GM23338 (cell line): ENCODE measurements at regions not wholly inside any gene's neighbourhood (a gene's known extent, or its start where the extent isn't known, plus 50 kb on each side); places are given as distances from the start of the nearest gene placed in this dataset.

Experiments used
- EZH2phosphoT487 ChIP-seq: fragments of 200-600 bp; sonication (generic); IDR thresholded peaks from one replicate; pipeline ENCODE4 v1.8.1; 2018; ENCODE audit warnings: antibody characterized with exemption; ENCODE audit not compliant: unreplicated experiment
- JUNB ChIP-seq: IDR thresholded peaks from one replicate; pipeline ENCODE4 v1.6.1; 2016; ENCODE audit warnings: antibody characterized with exemption; ENCODE audit not compliant: unreplicated experiment
- POLR2AphosphoS5 ChIP-seq: IDR thresholded peaks from 2 replicates; pipeline ENCODE4 v1.6.1; 2016; ENCODE audit warnings: antibody characterized with exemption, low read depth
- STAT1 ChIP-seq: IDR thresholded peaks from one replicate; pipeline ENCODE4 v1.6.1; 2016; ENCODE audit warnings: antibody characterized with exemption; ENCODE audit not compliant: unreplicated experiment
- TF ChIP-seq, protein P1 (sequence below), 2 experiments: fragments of 200-600 bp in 1 of 2; sonication (generic) in 1 of 2; conservative IDR thresholded peaks; 2 replicates each; pipeline versions ENCODE4 v1.5.1 to v1.6.1; 2016 to 2017; ENCODE audit warnings: antibody characterized with exemption in 2 of 2, low read depth in 2 of 2, mild to moderate bottlenecking in 2 of 2, moderate library complexity in 1 of 2
- TF ChIP-seq, protein P2 (sequence below): IDR thresholded peaks from one replicate; pipeline ENCODE4 v1.6.1; 2018; ENCODE audit warnings: antibody characterized with exemption; ENCODE audit not compliant: unreplicated experiment

- TF ChIP-seq POLR2AphosphoS5: no peak
- TF ChIP-seq, protein P1, sequence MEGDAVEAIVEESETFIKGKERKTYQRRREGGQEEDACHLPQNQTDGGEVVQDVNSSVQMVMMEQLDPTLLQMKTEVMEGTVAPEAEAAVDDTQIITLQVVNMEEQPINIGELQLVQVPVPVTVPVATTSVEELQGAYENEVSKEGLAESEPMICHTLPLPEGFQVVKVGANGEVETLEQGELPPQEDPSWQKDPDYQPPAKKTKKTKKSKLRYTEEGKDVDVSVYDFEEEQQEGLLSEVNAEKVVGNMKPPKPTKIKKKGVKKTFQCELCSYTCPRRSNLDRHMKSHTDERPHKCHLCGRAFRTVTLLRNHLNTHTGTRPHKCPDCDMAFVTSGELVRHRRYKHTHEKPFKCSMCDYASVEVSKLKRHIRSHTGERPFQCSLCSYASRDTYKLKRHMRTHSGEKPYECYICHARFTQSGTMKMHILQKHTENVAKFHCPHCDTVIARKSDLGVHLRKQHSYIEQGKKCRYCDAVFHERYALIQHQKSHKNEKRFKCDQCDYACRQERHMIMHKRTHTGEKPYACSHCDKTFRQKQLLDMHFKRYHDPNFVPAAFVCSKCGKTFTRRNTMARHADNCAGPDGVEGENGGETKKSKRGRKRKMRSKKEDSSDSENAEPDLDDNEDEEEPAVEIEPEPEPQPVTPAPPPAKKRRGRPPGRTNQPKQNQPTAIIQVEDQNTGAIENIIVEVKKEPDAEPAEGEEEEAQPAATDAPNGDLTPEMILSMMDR (conservative IDR thresholded peaks at IDR 0.05; ENCODE audit: low read depth in 2 of 2): no peak
- TF ChIP-seq EZH2phosphoT487: no peak
- TF ChIP-seq STAT1: no peak
- TF ChIP-seq, protein P2, sequence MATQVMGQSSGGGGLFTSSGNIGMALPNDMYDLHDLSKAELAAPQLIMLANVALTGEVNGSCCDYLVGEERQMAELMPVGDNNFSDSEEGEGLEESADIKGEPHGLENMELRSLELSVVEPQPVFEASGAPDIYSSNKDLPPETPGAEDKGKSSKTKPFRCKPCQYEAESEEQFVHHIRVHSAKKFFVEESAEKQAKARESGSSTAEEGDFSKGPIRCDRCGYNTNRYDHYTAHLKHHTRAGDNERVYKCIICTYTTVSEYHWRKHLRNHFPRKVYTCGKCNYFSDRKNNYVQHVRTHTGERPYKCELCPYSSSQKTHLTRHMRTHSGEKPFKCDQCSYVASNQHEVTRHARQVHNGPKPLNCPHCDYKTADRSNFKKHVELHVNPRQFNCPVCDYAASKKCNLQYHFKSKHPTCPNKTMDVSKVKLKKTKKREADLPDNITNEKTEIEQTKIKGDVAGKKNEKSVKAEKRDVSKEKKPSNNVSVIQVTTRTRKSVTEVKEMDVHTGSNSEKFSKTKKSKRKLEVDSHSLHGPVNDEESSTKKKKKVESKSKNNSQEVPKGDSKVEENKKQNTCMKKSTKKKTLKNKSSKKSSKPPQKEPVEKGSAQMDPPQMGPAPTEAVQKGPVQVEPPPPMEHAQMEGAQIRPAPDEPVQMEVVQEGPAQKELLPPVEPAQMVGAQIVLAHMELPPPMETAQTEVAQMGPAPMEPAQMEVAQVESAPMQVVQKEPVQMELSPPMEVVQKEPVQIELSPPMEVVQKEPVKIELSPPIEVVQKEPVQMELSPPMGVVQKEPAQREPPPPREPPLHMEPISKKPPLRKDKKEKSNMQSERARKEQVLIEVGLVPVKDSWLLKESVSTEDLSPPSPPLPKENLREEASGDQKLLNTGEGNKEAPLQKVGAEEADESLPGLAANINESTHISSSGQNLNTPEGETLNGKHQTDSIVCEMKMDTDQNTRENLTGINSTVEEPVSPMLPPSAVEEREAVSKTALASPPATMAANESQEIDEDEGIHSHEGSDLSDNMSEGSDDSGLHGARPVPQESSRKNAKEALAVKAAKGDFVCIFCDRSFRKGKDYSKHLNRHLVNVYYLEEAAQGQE: no peak
- TF ChIP-seq JUNB: no peak
Observed at GRCh38 chr5:169424279-169424655, 123.3 kb upstream of the SLIT3 start.
